GM18505 (cell line): ENCODE measurements at regions not wholly inside any gene's neighbourhood (a gene's known extent, or its start where the extent isn't known, plus 50 kb on each side); places are given as distances from the start of the nearest gene placed in this dataset.
"Not testable (repeated sequence)": the region's sequence is repeated elsewhere in the genome, so short reads cannot be mapped to it uniquely, and the experiment has no call there.

Experiments used
- ATAC-seq: cut with Tn5 transposase; IDR thresholded peaks from one replicate; pipeline ENCODE4 v1.9.1; 2021; ENCODE audit not compliant: unreplicated experiment
- POLR2A ChIP-seq: IDR thresholded peaks from 4 replicates; pipeline ENCODE4 v1.6.1; 2011; ENCODE audit warnings: borderline replicate concordance; ENCODE audit not compliant: insufficient read depth, insufficient read length; ENCODE audit errors: extremely low read depth

DNA sequence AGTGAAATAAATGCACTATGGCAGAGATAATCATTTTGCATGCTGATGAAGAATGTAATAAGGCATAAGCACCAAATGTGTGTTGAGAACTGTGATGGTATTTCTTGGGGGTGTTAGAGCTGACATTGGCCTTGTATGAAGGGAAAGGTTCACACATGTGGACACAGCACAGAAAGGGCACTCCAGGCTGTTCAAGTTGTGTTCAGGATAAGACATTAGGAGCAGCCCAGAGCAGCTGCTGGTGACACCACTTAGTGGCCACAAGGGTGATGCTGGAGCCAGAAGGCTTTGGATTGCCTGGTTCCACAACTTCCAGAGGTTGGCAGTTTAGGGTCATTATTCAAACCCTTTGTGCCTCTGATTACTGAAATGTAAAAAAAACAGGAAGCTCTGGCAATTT is 155.4 kb downstream of the GOLGA6L6 start:
- ATAC-seq = no peak
- no peak for TF ChIP-seq POLR2A

GRCh38 chr15:20380199-20380598 is 161.4 kb downstream of the GOLGA6L6 start:
- ATAC-seq = not testable (repeated sequence)

DNA sequence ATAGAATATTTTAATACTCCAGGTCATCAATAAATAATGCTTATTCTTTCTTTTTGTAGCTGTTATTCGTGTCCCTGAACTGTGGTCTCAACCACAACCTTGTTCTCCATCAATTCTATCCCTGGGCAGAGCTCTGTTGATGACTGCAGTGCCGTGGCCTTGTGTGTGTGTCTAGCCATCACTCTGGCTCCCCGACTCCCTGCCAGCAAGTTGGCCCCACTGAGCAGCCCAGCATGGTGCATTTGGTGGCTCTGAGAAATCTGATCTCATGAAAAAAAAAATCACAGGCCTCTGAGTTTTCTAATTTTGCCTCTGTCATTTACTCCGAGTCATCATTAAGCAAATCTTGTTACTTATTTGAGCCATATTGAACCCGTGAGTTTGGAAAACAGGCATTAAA is 164.7 kb downstream of the GOLGA6L6 start:
- ATAC-seq = no peak
- TF ChIP-seq POLR2A = no peak

DNA sequence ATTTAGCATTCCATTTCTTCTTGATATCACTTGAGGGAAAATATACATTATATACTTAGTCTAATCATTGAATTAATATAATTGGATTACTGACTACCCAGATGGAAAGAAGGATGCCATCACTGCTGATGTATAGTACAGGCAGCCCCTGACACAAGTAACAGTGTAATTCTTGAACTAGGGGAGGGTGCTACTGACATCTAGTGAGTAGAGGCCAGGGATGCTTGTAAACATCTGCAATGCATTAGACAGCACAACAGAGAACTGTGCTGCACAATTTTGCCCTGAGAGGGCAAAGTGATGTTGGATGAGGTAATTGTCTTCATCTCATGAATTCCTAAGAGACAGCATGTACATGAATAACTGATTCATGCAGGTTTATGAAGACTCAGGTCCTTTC is 169.2 kb downstream of the GOLGA6L6 start:
- not testable (repeated sequence) for ATAC-seq

DNA sequence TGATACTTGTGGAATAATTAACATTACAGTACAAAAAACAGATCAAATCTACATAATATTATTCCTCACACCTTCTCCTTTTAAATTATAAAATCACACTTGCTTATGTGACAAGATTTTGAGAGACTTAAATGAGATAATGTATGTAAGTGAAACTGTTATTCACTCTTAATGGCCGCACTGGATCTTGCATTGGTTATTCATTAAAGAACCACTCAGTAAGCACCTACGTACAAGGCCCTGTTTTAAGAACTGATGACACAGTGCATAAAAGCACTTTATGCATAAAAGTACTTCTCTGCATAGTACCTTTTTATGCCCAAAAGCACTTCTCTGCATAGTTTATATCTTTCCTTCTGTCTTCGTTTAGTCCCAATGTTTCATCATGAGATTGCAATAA is 172.1 kb downstream of the GOLGA6L6 start:
- no peak for TF ChIP-seq POLR2A
- no peak for ATAC-seq

DNA sequence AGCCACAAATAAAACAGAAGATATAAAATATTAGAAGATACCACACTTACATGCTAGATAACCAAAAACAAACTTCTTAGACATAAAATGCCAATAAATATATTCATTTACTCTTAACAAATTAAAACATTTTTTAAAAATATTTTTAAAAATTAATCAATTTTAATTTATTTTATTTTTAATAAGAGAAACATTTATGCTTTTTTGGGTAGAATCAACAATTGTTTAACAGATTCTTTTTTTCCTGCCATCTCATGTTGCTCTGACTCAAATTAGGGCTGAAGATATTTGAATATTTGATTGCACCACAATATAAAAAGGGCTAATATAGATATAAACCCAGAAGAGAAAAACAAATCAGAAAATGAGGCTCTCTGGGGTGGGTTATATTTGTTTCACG is 172.6 kb downstream of the GOLGA6L6 start:
- ATAC-seq = no peak
- no peak for TF ChIP-seq POLR2A

DNA sequence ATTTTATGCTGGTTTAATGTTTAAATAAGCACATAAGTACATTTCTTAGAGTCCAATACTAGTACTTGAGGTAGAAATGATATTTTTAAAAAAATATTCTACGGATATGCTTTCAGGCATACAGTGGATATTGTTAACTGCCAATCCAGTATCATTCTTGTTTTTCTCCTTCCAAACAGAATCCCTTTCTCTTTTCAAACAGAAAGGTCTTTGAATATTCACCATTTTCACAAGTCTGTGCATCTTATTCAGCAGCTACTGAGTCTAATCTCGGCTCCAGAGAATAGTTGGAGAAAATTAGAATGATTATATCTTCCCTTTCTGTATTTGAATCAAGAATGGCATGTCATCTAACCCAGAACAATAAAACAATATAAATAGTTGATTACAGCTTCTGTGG is 174.5 kb downstream of the GOLGA6L6 start:
- no peak for ATAC-seq
- no peak for TF ChIP-seq POLR2A

- not testable (repeated sequence) for ATAC-seq
Observed at GRCh38 chr15:20363591-20363990, 178.0 kb downstream of the GOLGA6L6 start.

DNA sequence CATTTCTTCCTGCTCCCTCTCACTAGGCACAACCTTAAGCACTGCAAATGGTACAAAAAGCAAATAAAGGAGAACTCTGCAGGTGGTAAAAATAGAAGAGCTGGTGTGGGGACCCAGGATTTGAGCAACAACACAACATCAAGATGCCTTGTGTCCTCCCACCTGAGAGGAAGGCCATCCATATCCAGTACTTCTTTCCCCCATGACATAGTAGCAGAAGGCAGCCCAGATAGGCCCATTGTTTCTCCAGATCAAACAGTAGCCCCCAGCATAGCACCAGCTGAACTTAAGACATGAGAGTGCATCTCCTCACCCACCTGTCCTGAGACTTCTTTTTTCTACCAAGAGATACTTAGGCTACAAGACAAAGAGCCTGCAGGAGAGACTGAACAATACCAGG is 180.5 kb downstream of the GOLGA6L6 start:
- no peak for TF ChIP-seq POLR2A
- ATAC-seq = no peak

DNA sequence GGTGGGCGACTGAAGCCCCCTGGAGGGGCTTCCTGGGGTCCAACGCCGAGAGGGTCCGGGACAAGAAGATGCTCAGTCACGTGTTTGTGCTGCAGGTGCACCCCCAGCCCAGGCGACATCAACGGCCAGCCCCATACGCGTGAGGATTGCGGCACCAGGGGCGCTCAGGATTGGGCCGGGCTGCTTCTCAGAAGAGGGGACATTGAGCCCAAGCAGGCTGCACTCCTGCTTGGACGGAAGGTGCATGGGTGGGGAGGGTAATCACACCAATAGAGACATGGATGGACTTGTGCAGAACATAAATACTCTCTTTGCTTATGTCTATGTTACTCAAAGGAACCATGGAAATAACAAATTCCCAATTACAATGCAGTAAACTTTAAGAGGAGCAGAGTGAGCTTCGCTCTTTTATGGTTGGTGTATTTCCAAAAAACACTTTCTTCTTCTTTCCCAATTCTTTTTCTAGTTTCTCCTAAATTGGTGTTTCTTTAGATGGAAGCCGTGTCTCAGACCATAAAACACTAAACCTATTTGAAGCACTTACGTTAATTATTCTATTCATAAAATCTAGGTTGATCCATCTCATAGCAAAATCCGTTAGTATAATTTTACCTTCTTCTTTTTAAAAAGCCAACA is 182.7 kb downstream of the GOLGA6L6 start:
- no peak for ATAC-seq
- TF ChIP-seq POLR2A = no peak

DNA sequence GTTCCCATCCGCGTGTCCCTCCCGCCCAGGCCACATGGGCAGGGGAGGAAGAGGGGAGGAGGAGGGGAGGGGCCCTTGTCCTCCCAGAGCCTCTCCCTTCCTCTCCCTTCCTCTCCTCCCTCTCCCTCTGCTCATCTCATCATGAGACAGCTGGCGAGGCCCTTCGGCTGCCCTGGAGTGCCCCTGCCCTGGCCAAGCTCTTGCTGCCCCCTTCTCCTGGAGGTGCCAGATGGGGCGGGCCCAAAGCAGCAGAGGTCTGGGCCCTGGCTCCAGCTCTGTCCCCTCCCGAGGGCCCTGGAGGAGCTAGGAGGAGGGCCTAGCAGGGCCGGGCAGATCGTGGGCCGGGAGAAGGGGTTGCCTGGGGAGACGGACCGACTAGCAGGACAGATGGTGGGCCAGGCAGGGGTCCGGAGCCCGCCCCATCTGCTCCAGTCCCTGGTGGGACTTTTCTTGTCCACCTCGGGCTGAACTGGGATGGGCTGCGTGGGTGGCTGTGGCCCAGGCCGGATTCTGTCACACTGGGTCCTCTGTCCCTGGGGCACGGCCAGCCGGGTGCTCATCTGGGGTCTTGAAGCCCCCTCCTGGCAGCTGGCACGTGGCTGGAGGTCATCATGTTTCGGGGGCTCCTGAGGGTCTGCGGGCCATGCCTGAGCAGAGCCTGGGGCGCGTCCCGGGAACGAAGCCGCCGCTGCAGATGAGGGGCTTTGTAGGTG is 183.4 kb downstream of the GOLGA6L6 start:
- no peak for TF ChIP-seq POLR2A

GRCh38 chr15:20357481-20358065 is 184.0 kb downstream of the GOLGA6L6 start:
- no peak for ATAC-seq
- TF ChIP-seq POLR2A = no peak

More for the DNA sequence above, 183.4 kb downstream of the GOLGA6L6 start:
- ATAC-seq = no peak

DNA sequence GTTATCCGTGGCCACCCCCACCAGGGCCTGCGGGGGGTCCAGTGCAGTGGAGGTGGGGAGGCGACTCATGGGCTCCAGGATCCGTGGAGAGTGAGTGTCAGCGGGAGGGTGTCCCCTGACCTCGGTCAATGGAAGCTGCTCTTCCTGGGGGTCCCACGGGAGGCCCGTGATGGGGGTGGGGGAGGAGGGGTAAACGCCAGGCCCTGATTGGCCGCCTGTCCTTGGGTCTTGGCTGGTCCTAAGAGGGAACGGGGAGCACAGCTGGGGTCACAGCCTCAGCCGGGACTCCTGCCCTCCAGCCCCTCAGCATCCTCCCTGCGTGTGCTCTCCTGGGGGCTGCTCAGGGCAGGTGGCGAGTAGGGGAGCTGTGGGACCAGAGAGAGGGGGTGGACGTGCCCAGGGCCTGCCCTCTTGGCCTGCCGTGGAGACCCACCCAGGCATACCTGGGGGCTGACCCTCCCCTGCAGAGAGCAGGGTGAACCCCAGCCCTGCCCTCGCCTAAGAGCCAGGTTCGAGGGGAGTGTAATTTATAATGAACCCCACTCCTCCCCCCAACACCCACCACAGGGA is 184.6 kb downstream of the GOLGA6L6 start:
- no peak for TF ChIP-seq POLR2A
- peak; percentile 4 for ATAC-seq

DNA sequence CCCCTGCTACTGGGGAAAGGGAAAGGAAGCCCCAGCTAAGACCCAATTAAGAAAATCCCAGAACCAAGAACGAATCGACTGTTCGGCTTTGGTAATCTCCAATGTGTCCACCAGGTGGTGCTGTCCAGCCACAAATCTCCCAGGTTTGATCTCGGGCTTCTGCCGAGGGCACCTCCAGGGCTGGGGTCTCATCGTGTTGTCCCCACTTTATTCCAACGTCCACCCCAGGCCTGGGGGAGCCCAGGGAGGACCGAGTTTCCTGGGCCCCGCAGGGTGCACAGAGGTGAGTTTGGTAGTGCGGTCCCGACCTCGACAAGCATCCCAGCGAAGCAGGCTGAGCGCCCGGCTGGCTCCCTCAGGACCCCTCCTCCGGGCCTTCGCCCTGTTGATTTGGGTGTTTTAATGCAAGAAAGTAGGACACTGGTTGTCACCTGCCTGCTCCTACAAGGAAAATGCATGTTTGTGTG is 185.1 kb downstream of the GOLGA6L6 start:
- ATAC-seq = peak; percentile 45
- TF ChIP-seq POLR2A = no peak
